Prostate gland (tissue), 2 donors: ENCODE measurements at regions not wholly inside any gene's neighbourhood (a gene's known extent, or its start where the extent isn't known, plus 50 kb on each side); places are given as distances from the start of the nearest gene placed in this dataset.

Experiments
- DNase-seq: peaks from one replicate; pipeline ENCODE4 v3.0.0-alpha.2; 2019; ENCODE audit warnings: low spot score
- H3K27ac ChIP-seq, 2 donors: fragments of 200-600 bp; sonication (generic); 2 replicates each; pipeline ENCODE4 v1.5.1; 2017 to 2019
- H3K27me3 ChIP-seq: fragments of 200-600 bp; sonication (generic); replicated peaks from 2 replicates; pipeline ENCODE4 v1.5.1; 2019; ENCODE audit not compliant: insufficient read depth
- H3K36me3 ChIP-seq, 2 donors: fragments of 200-600 bp; sonication (generic); 1 replicate in 1 of 2; 2 replicates in 1 of 2; pipeline versions ENCODE4 v1.5.1 to v1.8.1; 2017 to 2019
- H3K4me1 ChIP-seq: fragments of 200-600 bp; sonication (generic); replicated peaks from 2 replicates; pipeline ENCODE4 v1.5.1; 2019
- H3K4me3 ChIP-seq, 2 donors: fragments of 200-600 bp; sonication (generic); 2 replicates each; pipeline ENCODE4 v1.5.1; 2017 to 2019
- H3K9me3 ChIP-seq: fragments of 200-600 bp; sonication (generic); 2 replicates; pipeline ENCODE4 v1.5.1; 2017
- POLR2A ChIP-seq: fragments of 450-650 bp; IDR thresholded peaks from one replicate; pipeline ENCODE4 v1.6.1; 2016; ENCODE audit warnings: antibody characterized with exemption, mild to moderate bottlenecking
- POLR2AphosphoS5 ChIP-seq: sonication (generic); formaldehyde crosslinking; IDR thresholded peaks from one replicate; pipeline ENCODE4 v1.6.1; 2017; ENCODE audit warnings: antibody characterized with exemption
- WGBS: methylation state at CpG from one replicate; pipeline ENCODE4 v1.1.5; 2018; 5-methylcytosine and 5-hydroxymethylcytosine counted together
- intact Hi-C: fragments of 100-400 bp; cut with DNase I; formaldehyde crosslinking; loops from one replicate; pipeline ENCODE4 v1.14.2; 2022
- TF ChIP-seq, protein P1 (sequence below), 4 experiments: fragments of 200-600 bp in 2 of 4; fragments of 450-650 bp in 2 of 4; sonication (generic) in 2 of 4; IDR thresholded peaks; 1 replicate in 3 of 4; 2 replicates in 1 of 4; pipeline ENCODE4 v1.5.1; 2016 to 2019; ENCODE audit warnings: antibody characterized with exemption in 4 of 4, mild to moderate bottlenecking in 2 of 4, moderate library complexity in 2 of 4

DNA sequence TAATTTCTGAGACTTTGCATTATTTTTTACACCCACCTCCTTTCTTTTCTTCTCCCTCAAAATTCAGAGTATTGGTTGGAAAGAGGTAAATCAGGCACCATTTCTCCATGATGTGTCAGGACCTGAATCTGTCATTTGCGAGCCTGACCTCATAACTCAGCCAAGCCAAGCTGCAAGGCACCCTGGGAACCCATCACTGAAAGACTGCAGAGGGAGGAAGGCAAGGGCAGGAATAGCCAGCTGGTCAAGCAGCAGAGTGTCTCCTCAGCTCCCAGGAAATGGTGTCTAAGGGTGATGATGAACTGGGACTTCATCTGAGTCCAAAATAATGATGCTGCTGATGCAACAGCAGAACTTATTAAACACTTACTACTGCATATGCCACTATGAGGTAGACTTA, 556.6 kb downstream of the OMA1 start:
- TF ChIP-seq POLR2A (no peak), POLR2AphosphoS5 (no peak)
- TF ChIP-seq, protein P1, sequence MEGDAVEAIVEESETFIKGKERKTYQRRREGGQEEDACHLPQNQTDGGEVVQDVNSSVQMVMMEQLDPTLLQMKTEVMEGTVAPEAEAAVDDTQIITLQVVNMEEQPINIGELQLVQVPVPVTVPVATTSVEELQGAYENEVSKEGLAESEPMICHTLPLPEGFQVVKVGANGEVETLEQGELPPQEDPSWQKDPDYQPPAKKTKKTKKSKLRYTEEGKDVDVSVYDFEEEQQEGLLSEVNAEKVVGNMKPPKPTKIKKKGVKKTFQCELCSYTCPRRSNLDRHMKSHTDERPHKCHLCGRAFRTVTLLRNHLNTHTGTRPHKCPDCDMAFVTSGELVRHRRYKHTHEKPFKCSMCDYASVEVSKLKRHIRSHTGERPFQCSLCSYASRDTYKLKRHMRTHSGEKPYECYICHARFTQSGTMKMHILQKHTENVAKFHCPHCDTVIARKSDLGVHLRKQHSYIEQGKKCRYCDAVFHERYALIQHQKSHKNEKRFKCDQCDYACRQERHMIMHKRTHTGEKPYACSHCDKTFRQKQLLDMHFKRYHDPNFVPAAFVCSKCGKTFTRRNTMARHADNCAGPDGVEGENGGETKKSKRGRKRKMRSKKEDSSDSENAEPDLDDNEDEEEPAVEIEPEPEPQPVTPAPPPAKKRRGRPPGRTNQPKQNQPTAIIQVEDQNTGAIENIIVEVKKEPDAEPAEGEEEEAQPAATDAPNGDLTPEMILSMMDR (IDR thresholded peaks at IDR 0.05), result no peak
- no peaks in the 10 kb centered on the region for H3K4me1 ChIP-seq

DNA sequence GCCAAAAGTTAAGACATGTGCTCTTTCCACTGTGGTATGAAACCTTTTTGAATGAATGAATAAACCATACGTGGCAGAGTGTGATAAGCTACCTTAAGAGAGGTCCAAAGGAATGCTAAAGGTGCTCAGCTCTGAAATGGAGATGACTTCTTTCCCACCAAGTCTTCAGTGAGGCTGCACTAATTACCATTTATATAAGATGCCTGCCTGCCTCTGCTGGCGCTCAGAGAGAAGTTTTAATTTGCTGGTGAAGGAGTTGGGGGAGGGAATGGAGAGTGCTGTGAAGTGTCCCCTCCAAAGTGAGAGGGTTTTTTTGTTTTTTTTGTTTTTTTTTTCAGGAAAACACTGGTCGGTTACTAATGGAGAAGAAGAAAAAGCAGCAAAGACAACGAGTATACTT, 559.0 kb downstream of the OMA1 start:
- H3K27ac ChIP-seq, result no peak overlapping the region
- H3K36me3 ChIP-seq, result no peaks in the 10 kb centered on the region
- DNase-seq, result no peak
- H3K9me3 ChIP-seq, result no peaks in the 10 kb centered on the region
- no peaks in the 10 kb centered on the region for H3K4me1 ChIP-seq
- 63% methylated on average over 4 of the region's 4 CpGs for WGBS
- intact Hi-C loops, result no loop called here
- H3K27me3 ChIP-seq, result no peaks in the 10 kb centered on the region
- TF ChIP-seq, protein P1 (IDR thresholded peaks at IDR 0.05), result no peak
- TF ChIP-seq POLR2AphosphoS5, result no peak
- no peak for TF ChIP-seq POLR2A
- H3K4me3 ChIP-seq, result no peak overlapping the region

More for the DNA sequence above, 556.6 kb downstream of the OMA1 start:
- Histone ChIP-seq H3K9me3 (no peaks in the 10 kb centered on the region), H3K36me3 (no peaks in the 10 kb centered on the region), H3K27me3 (no peaks in the 10 kb centered on the region), H3K27ac (no peak overlapping the region), H3K4me3 (no peak overlapping the region)
- intact Hi-C loops, result no loop called here
- DNase-seq, result no peak
- WGBS, result 65% methylated on average over 1 of the region's 1 CpG

DNA sequence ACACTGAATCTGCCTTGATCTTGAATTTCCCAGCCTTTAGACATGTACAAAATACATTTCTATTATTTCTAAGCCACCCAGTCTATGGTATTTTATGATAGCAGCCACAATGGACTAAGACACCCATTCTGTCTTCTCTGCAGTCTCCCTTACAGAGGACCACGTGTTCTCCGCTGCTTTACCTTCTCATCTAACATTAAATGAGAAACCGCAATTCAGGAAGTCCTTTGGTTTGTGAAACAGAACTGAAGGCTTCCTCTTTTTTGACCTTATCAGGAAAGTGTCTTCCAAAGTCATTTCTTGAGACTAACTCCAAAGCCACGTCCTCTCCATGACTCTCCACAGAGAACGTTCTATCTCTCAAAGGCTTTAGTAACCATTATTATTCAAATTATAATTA, 560.1 kb downstream of the OMA1 start:
- Histone ChIP-seq H3K36me3 (no peaks in the 10 kb centered on the region), H3K27me3 (no peaks in the 10 kb centered on the region), H3K27ac (no peak overlapping the region), H3K9me3 (no peaks in the 10 kb centered on the region), H3K4me1 (no peaks in the 10 kb centered on the region), H3K4me3 (no peak overlapping the region)
- TF ChIP-seq POLR2AphosphoS5, result no peak
- no peak for TF ChIP-seq POLR2A
- TF ChIP-seq, protein P1 (IDR thresholded peaks at IDR 0.05), result no peak
- WGBS, result 67% methylated on average over 5 of the region's 5 CpGs
- DNase-seq, result no peak
- intact Hi-C loops, result no loop called here

DNA sequence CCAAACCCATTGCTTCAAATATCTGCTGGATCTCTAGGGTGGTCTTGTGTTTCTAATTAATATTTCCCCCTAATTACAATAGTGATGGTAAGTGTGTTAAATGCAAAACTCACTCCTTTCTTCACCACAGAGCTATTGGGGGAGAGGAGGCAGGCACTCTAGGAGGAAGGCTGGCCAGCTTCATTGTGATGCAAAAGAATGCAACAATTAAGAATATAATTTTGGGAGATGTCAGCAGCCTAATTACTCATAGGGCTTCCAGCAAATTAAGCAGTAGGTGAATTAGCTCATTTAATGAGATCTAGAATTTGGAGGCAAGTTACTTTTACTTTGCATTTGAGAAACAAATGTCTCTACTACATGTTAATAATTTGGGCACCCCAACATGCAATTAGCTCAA, 560.4 kb upstream of the DAB1 start:
- no peak for DNase-seq
- H3K27me3 ChIP-seq, result no peaks in the 10 kb centered on the region
- no peaks in the 10 kb centered on the region for H3K36me3 ChIP-seq
- TF ChIP-seq, protein P1 (IDR thresholded peaks at IDR 0.05), result no peak
- TF ChIP-seq POLR2A (no peak), POLR2AphosphoS5 (no peak)
- H3K4me3 ChIP-seq, result no peak overlapping the region
- H3K4me1 ChIP-seq, result no peaks in the 10 kb centered on the region
- no peak overlapping the region for H3K27ac ChIP-seq
- intact Hi-C loops, result no loop called here
- no peaks in the 10 kb centered on the region for H3K9me3 ChIP-seq

DNA sequence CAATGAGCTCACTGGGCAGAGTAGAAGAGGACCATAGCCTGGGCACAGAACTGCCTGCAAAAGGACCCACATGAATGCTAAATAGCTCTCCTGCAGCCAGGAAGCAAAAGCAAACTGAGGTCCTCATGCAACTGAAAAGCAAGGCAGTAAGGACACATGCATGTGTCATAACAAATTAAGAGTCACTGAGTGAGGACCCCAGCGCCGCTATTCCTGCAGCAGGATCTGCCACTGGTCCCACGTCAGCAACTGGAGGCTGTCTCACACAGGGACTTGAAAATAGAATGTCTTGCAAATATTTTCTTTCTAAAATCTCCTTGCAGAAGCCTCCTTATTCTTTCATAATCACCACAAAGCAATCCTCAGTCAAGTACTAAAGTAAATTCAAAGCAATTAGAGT, 559.6 kb upstream of the DAB1 start:
- Histone ChIP-seq H3K36me3 (no peaks in the 10 kb centered on the region), H3K27me3 (no peaks in the 10 kb centered on the region), H3K4me1 (no peaks in the 10 kb centered on the region), H3K9me3 (no peaks in the 10 kb centered on the region), H3K4me3 (no peak overlapping the region), H3K27ac (no peak overlapping the region)
- intact Hi-C loops, result no loop called here
- no peak for TF ChIP-seq POLR2A
- TF ChIP-seq, protein P1 (IDR thresholded peaks at IDR 0.05), result no peak
- TF ChIP-seq POLR2AphosphoS5, result no peak
- DNase-seq, result no peak
- 77% methylated on average over 3 of the region's 3 CpGs for WGBS
